ENCODE measurements at regions not wholly inside any gene's neighbourhood (a gene's known extent, or its start where the extent isn't known, plus 50 kb on each side); places are given as distances from the start of the nearest gene placed in this dataset.

GRCh38 chr2:10982931-10983701, 71.4 kb downstream of the KCNF1 start:
- ChIA-PET POLR2A (interaction anchor here (0.7 kb wide), 1 partner anchor 60 kb away, joined by 5 read pairs; no protein-coding TSS in a partner anchor), CTCF (interaction anchor here (1.4 to 1.9 kb wide), 2 partner anchors 9 to 141 kb away, joined by 4 read pairs; no protein-coding TSS in a partner anchor)
- Histone ChIP-seq H3K9me3 (no peaks in the 10 kb centered on the region), H3K4me1 (no peaks in the 10 kb centered on the region), H3K4me2 (no peak overlapping the region), H3K27ac (no peak overlapping the region), H3K4me3 (no peak overlapping the region)
- ATAC-seq (no peak), FAIRE-seq (no peak), DNase-seq (ENCODE audit: low read depth in 1 of 2, low spot score in 1 of 2) (no peak)
- WGBS (ENCODE audit: missing lambda C conversion rate): 82% methylated on average over 25 of the region's 25 CpGs
- TF ChIP-seq TFCP2L1 (CRISPR knock-in tag; IDR thresholded peaks at IDR 0.05): no peak
- TF ChIP-seq RAD21 (conservative IDR thresholded peaks at IDR 0.05 in 1 of 2, IDR thresholded peaks at IDR 0.05 in 1 of 2): no peak
- no peak for TF ChIP-seq PBX3 (IDR thresholded peaks at IDR 0.05)
- TF ChIP-seq EP300 (IDR thresholded peaks at IDR 0.05): no peak
- no peak for TF ChIP-seq MYC (IDR thresholded peaks at IDR 0.05; ENCODE audit: borderline replicate concordance, low read length)
- no peak for TF ChIP-seq BHLHE40 (IDR thresholded peaks at IDR 0.05; ENCODE audit: low read depth, low read length)

- no peaks in the 10 kb centered on the region for H3K4me1 ChIP-seq
- DNase-seq (ENCODE audit: low read depth in 1 of 2, low spot score in 1 of 2) (no peak), ATAC-seq (no peak; a peak in 2 of 6 replicates), FAIRE-seq (no peak)
- TF ChIP-seq ELK1 (IDR thresholded peaks at IDR 0.05; ENCODE audit: low read depth, low read length): no peak
- no peak overlapping the region for H3K4me3 ChIP-seq
- H3K27ac ChIP-seq: no peak overlapping the region
- POLR2A ChIA-PET: no interaction called here
- no peaks in the 10 kb centered on the region for H3K9me3 ChIP-seq
- H3K4me2 ChIP-seq: no peak overlapping the region
- CTCF ChIA-PET: interaction anchor here (1.4 to 1.9 kb wide), 2 partner anchors 10 to 141 kb away, joined by 4 read pairs; no protein-coding TSS in a partner anchor
- 69% methylated on average over 7 of the region's 12 CpGs for WGBS (ENCODE audit: missing lambda C conversion rate)
These were observed 72.0 kb downstream of the KCNF1 start for GRCh38 chr2:10983711-10984110.

- ChIA-PET POLR2A (no interaction called here), CTCF (interaction anchor here (1.4 kb wide), 1 partner anchor 11 kb away, joined by 4 read pairs; no protein-coding TSS in a partner anchor)
- Histone ChIP-seq H3K27ac (no peak overlapping the region), H3K4me2 (no peak overlapping the region), H3K4me3 (no peak overlapping the region), H3K9me3 (no peaks in the 10 kb centered on the region), H3K4me1 (no peaks in the 10 kb centered on the region)
- FAIRE-seq: no peak
- DNase-seq (ENCODE audit: low read depth in 1 of 2, low spot score in 1 of 2): no peak
- no peak for ATAC-seq
- WGBS (ENCODE audit: missing lambda C conversion rate): 68% methylated on average over 6 of the region's 6 CpGs
- TF ChIP-seq HEYL (CRISPR knock-in tag; IDR thresholded peaks at IDR 0.05) (no peak), CHD4 (IDR thresholded peaks at IDR 0.05; ENCODE audit: borderline replicate concordance) (no peak), E2F6 (IDR thresholded peaks at IDR 0.05; ENCODE audit: borderline replicate concordance, low read depth) (no peak), KDM5A (IDR thresholded peaks at IDR 0.05) (no peak), NPAS2 (CRISPR knock-in tag; IDR thresholded peaks at IDR 0.05; ENCODE audit: borderline replicate concordance) (no peak), CTCF (IDR thresholded peaks at IDR 0.05) (no peak), NR3C1 (IDR thresholded peaks at IDR 0.05) (no peak), BHLHE40 (IDR thresholded peaks at IDR 0.05; ENCODE audit: low read depth, low read length) (no peak), SMC3 (IDR thresholded peaks at IDR 0.05) (no peak), RAD21 (conservative IDR thresholded peaks at IDR 0.05 in 1 of 2, IDR thresholded peaks at IDR 0.05 in 1 of 2) (no peak), PBX3 (IDR thresholded peaks at IDR 0.05) (no peak), BCL3 (IDR thresholded peaks at IDR 0.05) (no peak), REST (IDR thresholded peaks at IDR 0.05) (no peak), HOXB13 (CRISPR knock-in tag; IDR thresholded peaks at IDR 0.05; ENCODE audit: low read depth) (no peak)
These were observed 72.8 kb downstream of the KCNF1 start for GRCh38 chr2:10984418-10985135.

All from A549 (cell line).